IMR-90 (cell line): ENCODE measurements at regions not wholly inside any gene's neighbourhood (a gene's known extent, or its start where the extent isn't known, plus 50 kb on each side); places are given as distances from the start of the nearest gene placed in this dataset.

Source experiments
- ATAC-seq: fragments of 200-7000 bp; cut with Tn5 transposase; 2 replicates; pipeline ENCODE4 v1.9.1; 2020; ENCODE audit warnings: low read depth, mild to moderate bottlenecking, moderate library complexity
- BruUV-seq: library from RNA; stranded (reverse); fragments of 400-500 nt; replicated peaks from 2 replicates; lab custom pipeline; 2021; lab: Mats Ljungman, UMichigan
- CTCF ChIA-PET: fragments of 300-600 bp; formaldehyde crosslinking; extraction: SDS; loops from one replicate; lab custom pipeline; 2021; ENCODE audit warnings: antibody characterized with exemption; lab: Yijun Ruan, JAX
- POLR2A ChIA-PET: fragments of 300-600 bp; sonication (Branson Sonifier 250); formaldehyde crosslinking; loops from one replicate; lab custom pipeline; 2022; ENCODE audit warnings: antibody characterized with exemption; ENCODE audit not compliant: unreplicated experiment; lab: Charles Lee
- DNase-seq: peaks from one replicate; pipeline ENCODE4 v3.0.0; 2013
- H2AFZ ChIP-seq: replicated peaks from 2 replicates; pipeline ENCODE3; 2013; ENCODE audit warnings: low read length, mild to moderate bottlenecking; ENCODE audit not compliant: poor library complexity
- H2AK5ac ChIP-seq: 2 replicates; pipeline ENCODE4 v1.6.1; 2013; ENCODE audit warnings: low read depth, low read length, inconsistent platforms
- H2AK9ac ChIP-seq: replicated peaks from 2 replicates; pipeline ENCODE3; 2013; ENCODE audit warnings: mild to moderate bottlenecking, low read depth, low read length, moderate library complexity; ENCODE audit not compliant: poor library complexity
- H2BK120ac ChIP-seq: 2 replicates; pipeline ENCODE4 v1.6.1; 2013; ENCODE audit warnings: low read depth, low read length, inconsistent platforms
- H2BK15ac ChIP-seq: 3 replicates; pipeline ENCODE4 v1.6.1; 2013; ENCODE audit warnings: low read depth, low read length, inconsistent platforms
- H2BK20ac ChIP-seq: 2 replicates; pipeline ENCODE4 v1.6.1; 2013; ENCODE audit warnings: low read depth, mild to moderate bottlenecking, inconsistent platforms, low read length, moderate library complexity
- H2BK5ac ChIP-seq: 2 replicates; pipeline ENCODE4 v1.6.1; 2013; ENCODE audit warnings: mild to moderate bottlenecking, low read depth, low read length, inconsistent platforms; ENCODE audit not compliant: poor library complexity, severe bottlenecking
- H3K14ac ChIP-seq: replicated peaks from 2 replicates; pipeline ENCODE4 v1.6.1; 2013; ENCODE audit warnings: low read depth, low read length, inconsistent platforms
- H3K18ac ChIP-seq: 2 replicates; pipeline ENCODE4 v1.6.1; 2013; ENCODE audit warnings: low read depth, low read length, control low read depth
- H3K23ac ChIP-seq: 2 replicates; pipeline ENCODE4 v1.6.1; 2013; ENCODE audit warnings: low read depth, low read length, inconsistent platforms
- H3K27ac ChIP-seq: 2 replicates; pipeline ENCODE4 v1.5.1; 2013; ENCODE audit warnings: mild to moderate bottlenecking, control low read depth, low read length; ENCODE audit not compliant: insufficient read depth
- H3K27me3 ChIP-seq: 2 replicates; pipeline ENCODE4 v1.6.1; 2013; ENCODE audit warnings: low read length; ENCODE audit not compliant: control insufficient read depth, insufficient read depth
- H3K36me3 ChIP-seq: 2 replicates; pipeline ENCODE4 v1.6.1; 2013; ENCODE audit warnings: low read length, mixed read lengths; ENCODE audit not compliant: control insufficient read depth, insufficient read depth
- H3K4ac ChIP-seq: 2 replicates; pipeline ENCODE4 v1.6.1; 2013; ENCODE audit warnings: low read depth, low read length, inconsistent platforms
- H3K4me1 ChIP-seq: 2 replicates; pipeline ENCODE4 v1.6.1; 2013; ENCODE audit warnings: low read length, mixed read lengths; ENCODE audit not compliant: control insufficient read depth, insufficient read depth
- H3K4me2 ChIP-seq: 2 replicates; pipeline ENCODE4 v1.6.1; 2013; ENCODE audit warnings: low read depth, mild to moderate bottlenecking, control low read depth, low read length, moderate library complexity
- H3K4me3 ChIP-seq: 2 replicates; pipeline ENCODE4 v1.5.1; 2013; ENCODE audit warnings: low read depth, mild to moderate bottlenecking, control low read depth, low read length, moderate library complexity; ENCODE audit not compliant: insufficient read depth
- H3K56ac ChIP-seq: 2 replicates; pipeline ENCODE4 v1.6.1; 2013; ENCODE audit warnings: low read length, inconsistent platforms; ENCODE audit not compliant: insufficient read depth; ENCODE audit errors: extremely low read depth
- H3K79me1 ChIP-seq, 2 experiments: 2 replicates each; pipeline ENCODE4 v1.6.1; 2013; ENCODE audit warnings: low read length in 2 of 2, inconsistent platforms in 1 of 2, low read depth in 1 of 2
- H3K9ac ChIP-seq: 2 replicates; pipeline ENCODE4 v1.6.1; 2013; ENCODE audit warnings: low read depth, low read length, control low read depth
- H3K9me1 ChIP-seq: 2 replicates; pipeline ENCODE4 v1.6.1; 2013; ENCODE audit warnings: low read length, inconsistent platforms; ENCODE audit not compliant: insufficient read depth
- H3K9me3 ChIP-seq: 2 replicates; pipeline ENCODE4 v1.6.1; 2013; ENCODE audit warnings: low read length; ENCODE audit not compliant: control insufficient read depth, insufficient read depth
- H4K20me1 ChIP-seq: 2 replicates; pipeline ENCODE4 v1.6.1; 2013; ENCODE audit warnings: low read length, inconsistent platforms; ENCODE audit not compliant: insufficient read depth
- H4K5ac ChIP-seq: 2 replicates; pipeline ENCODE4 v1.6.1; 2013; ENCODE audit warnings: mild to moderate bottlenecking, low read depth, low read length, control low read depth
- H4K8ac ChIP-seq, 2 experiments: 2 replicates each; pipeline ENCODE4 v1.6.1; 2013; ENCODE audit warnings: low read depth in 2 of 2, low read length in 2 of 2, control low read depth in 1 of 2, inconsistent platforms in 1 of 2
- H4K91ac ChIP-seq: 2 replicates; pipeline ENCODE4 v1.6.1; 2013; ENCODE audit warnings: low read depth, low read length, inconsistent platforms; ENCODE audit not compliant: insufficient read depth
- CEBPB ChIP-seq: IDR thresholded peaks from 2 replicates; pipeline ENCODE4 v1.6.1; 2012; ENCODE audit warnings: low read depth, low read length, improper control_type of control experiment
- ELK1 ChIP-seq: fragments of 150-350 bp; IDR thresholded peaks from 2 replicates; pipeline ENCODE4 v1.6.1; 2016; ENCODE audit warnings: low read depth, mild to moderate bottlenecking, low read length, moderate library complexity, borderline replicate concordance
- MAZ ChIP-seq: IDR thresholded peaks from 2 replicates; pipeline ENCODE4 v1.6.1; 2012; ENCODE audit warnings: low read depth, mild to moderate bottlenecking, low read length, improper control_type of control experiment, moderate library complexity, borderline replicate concordance
- MXI1 ChIP-seq: IDR thresholded peaks from 2 replicates; pipeline ENCODE4 v1.6.1; 2012; ENCODE audit warnings: low read depth, mild to moderate bottlenecking, low read length, moderate library complexity, borderline replicate concordance
- SMC3 ChIP-seq: fragments of 150-350 bp; IDR thresholded peaks from 2 replicates; pipeline ENCODE4 v1.6.1; 2016; ENCODE audit warnings: low read depth, mild to moderate bottlenecking, antibody characterized with exemption, low read length, moderate library complexity
- WGBS, 2 experiments: methylation state at CpG; one replicate each; pipeline versions ENCODE4 v1.1.5 to v1.1.7; 2013; ENCODE audit warnings: missing lambda C conversion rate in 2 of 2; ENCODE audit not compliant: insufficient read length in 1 of 2; ENCODE audit errors: extremely low coverage in 2 of 2; 5-methylcytosine and 5-hydroxymethylcytosine counted together
- dilution Hi-C: fragments of 300-500 bp; cut with HindIII; formaldehyde crosslinking; loops from one replicate; pipeline ENCODE4 v1.14.3; 2018; ENCODE audit warnings: low sequenced_read_pairs; ENCODE audit not compliant: unreplicated experiment
- in situ Hi-C: fragments of 300-500 bp; cut with MboI; formaldehyde crosslinking; loops from 3 replicates; pipeline ENCODE4 v1.14.3; 2019; ENCODE audit warnings: low sequenced_read_pairs, inconsistent platforms, mixed read lengths
- intact Hi-C: fragments of 100-400 bp; cut with micrococcal nuclease; formaldehyde crosslinking; loops from 2 replicates; pipeline ENCODE4 v1.10.0; 2022

DNA sequence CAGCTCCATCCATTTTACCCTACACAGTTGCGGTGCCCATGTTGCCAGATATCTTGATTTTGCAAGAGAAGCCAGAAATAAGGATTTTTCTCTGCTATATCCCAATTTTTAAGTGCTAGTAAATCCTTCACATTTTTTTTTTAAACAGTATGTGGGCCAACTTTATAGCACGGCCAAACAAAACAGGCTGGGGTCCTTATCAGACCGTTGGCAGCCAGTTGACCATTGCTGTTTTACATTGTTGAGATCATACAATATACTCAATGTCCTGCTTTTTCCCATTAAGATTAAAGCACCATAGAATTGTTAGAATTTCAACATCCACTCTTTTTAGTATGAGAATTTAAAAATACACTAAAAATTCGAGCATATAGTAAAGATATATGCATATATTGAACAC lies 150.9 kb downstream of the SPCS3 start:
- H2BK20ac ChIP-seq: no peak overlapping the region
- H2AK5ac ChIP-seq: no peak overlapping the region
- H3K27ac ChIP-seq: no peak overlapping the region
- no peak overlapping the region for H2BK15ac ChIP-seq
- BruUV-seq: no TSS peak
- no peaks in the 10 kb centered on the region for H3K27me3 ChIP-seq
- no peak overlapping the region for H4K5ac ChIP-seq
- no peak overlapping the region for H3K4me3 ChIP-seq
- ChIA-PET CTCF (interaction anchor here (0.7 kb wide), 2 partner anchors 14 to 81 kb away, joined by 3 read pairs; no protein-coding TSS in a partner anchor), POLR2A (no interaction called here)
- in situ Hi-C loops (no loop called here), intact Hi-C loops (no loop called here), dilution Hi-C loops (no loop called here)
- no peaks in the 10 kb centered on the region for H3K9me1 ChIP-seq
- H3K9me3 ChIP-seq: no peaks in the 10 kb centered on the region
- no peak overlapping the region for H3K4ac ChIP-seq
- H3K9ac ChIP-seq: no peak overlapping the region
- H3K56ac ChIP-seq: no peak overlapping the region
- 100% methylated on average over 1 of the region's 4 CpGs; no CpG with 5 or more reads in 1 of the 2 experiments for WGBS, 2 experiments
- ATAC-seq (no peak), DNase-seq (no peak)
- H4K20me1 ChIP-seq: no peaks in the 10 kb centered on the region
- H4K91ac ChIP-seq: no peak overlapping the region
- H2BK120ac ChIP-seq: no peak overlapping the region
- no peak overlapping the region for H2BK5ac ChIP-seq
- no peaks in the 10 kb centered on the region for H3K79me1 ChIP-seq
- H3K4me1 ChIP-seq: no peaks in the 10 kb centered on the region
- no peak overlapping the region for H3K14ac ChIP-seq
- H2AK9ac ChIP-seq: no peak overlapping the region
- H3K4me2 ChIP-seq: no peak overlapping the region
- no peak overlapping the region for H3K18ac ChIP-seq
- H4K8ac ChIP-seq: no peak overlapping the region
- H2AFZ ChIP-seq: no peak overlapping the region
- no peaks in the 10 kb centered on the region for H3K36me3 ChIP-seq
- TF ChIP-seq MAZ (no peak), SMC3 (no peak), MXI1 (no peak), ELK1 (no peak), CEBPB (no peak)
- H3K23ac ChIP-seq: no peak overlapping the region
